Islet of Langerhans (tissue), 1 donor: ENCODE measurements at regions not wholly inside any gene's neighbourhood (a gene's known extent, or its start where the extent isn't known, plus 50 kb on each side); places are given as distances from the start of the nearest gene placed in this dataset.

ENCODE experiments used
- FAIRE-seq: peaks from one replicate; lab custom pipeline; 2011; peaks lifted over from hg19 to GRCh38; lab: Jason Lieb, UNC

DNA sequence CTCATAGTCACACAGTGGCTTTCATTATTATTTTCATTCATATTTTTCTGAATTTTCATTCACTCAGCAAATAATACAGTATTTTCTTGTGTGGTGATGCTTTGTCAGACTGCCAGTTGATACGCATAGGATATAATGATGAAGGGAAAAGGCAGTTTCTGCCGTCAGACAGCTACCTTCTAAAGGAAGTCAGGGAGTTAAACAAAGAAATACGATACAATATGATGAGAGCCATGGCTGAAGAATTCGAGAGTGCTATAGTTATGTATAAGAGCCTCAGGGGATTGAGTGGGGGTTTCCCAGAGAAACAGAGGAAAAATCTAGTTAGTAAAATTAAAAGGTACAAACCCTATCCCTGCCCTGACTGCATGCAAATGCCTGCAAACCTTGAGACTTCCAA lies 479.1 kb downstream of the OLFM4 start:
- FAIRE-seq, result no peak

DNA sequence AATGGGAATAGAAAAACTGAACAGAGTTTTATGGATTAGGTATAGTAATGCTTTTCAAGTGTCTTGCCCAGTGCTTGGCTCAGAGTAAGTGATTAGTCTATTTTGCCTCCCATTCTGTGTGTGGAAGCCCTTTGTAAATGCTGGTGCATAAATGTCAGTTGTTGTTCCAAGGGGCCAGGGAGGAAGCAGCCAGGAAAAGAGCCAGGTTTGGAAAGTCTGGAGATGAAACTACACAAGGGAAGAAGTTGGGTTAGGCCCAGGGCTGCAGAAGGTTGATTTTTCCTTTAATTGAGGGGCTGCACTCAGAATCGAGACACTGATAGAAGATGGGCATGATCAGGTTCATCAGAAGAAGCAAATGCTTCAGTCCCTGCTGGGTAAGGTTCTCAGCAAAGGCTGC lies 484.0 kb downstream of the OLFM4 start:
- no peak for FAIRE-seq

DNA sequence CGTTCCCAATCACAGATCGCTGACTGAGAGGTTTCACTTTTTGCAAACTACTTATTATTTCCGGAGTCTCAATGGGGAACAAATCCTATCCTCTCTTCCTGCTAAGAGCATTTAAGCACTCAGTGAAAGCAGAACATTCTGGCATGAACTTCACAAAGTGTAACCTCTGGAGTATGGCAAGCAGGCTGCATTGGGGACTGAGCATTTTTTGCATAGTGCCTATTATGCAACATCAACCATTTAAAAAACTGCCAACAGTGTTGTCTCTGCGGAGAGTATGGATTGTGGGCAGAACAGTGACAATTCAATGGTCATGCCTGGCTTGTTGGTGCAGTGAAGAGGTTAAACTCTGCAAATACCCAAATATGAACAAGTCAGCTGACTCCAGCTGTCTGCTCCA lies 484.6 kb downstream of the OLFM4 start:
- FAIRE-seq, result no peak

DNA sequence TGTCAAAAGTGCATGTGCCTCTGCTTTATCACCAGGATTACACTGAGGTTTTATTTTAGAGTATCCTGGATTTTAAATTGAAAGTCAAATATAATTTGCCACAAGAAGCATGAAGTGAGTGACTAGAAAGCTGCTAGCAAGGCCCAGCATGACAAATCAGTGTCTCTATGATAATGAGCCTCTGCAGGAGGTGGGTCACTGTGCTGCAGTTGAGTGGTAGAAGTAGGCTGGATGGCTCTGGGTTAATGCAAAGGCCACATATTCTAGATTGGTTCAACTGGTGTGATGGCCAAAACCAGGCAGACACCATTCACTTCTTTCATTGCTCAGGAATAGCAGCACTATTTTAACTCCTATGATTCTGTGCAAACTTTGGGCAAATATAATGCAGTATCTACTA lies 491.5 kb downstream of the OLFM4 start:
- FAIRE-seq, result no peak

DNA sequence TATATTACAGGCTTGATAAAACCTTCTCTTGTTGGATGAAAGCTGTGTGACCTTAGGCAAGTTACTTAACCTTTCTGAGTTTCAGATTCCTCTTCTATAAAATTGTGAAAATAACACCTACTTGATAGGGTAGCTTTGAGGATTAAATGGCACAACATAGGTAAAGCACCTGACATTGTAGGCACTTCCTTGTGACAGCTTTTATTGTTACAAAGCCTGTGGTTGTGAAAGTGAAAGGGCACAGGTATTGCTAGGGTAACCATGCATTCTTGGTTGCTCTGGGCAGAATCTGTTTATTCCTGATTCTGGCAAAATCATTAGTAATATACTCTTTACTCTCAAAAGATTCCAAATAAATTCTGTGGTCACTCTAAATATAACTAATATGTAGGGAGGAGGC lies 493.4 kb downstream of the OLFM4 start:
- FAIRE-seq, result no peak

DNA sequence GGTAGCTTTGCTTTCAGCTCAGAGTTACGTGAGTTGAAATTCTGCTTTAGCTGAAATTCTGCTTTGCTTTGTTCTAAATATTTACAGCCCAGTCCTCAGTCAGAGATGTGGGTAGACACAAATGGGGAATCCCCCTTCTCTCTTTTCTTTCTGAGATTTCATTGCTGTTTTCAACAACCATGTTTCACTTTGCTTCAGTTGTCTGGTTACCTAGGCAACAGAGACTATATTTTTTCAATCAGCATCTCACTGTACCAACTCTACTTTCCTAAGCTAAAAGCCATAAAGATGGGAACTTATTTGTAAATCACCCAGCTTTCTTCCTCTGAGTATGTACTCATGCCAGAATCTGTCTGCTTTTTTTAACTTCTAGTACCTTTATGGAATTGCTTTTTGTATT lies 509.0 kb downstream of the OLFM4 start:
- FAIRE-seq, result no peak

DNA sequence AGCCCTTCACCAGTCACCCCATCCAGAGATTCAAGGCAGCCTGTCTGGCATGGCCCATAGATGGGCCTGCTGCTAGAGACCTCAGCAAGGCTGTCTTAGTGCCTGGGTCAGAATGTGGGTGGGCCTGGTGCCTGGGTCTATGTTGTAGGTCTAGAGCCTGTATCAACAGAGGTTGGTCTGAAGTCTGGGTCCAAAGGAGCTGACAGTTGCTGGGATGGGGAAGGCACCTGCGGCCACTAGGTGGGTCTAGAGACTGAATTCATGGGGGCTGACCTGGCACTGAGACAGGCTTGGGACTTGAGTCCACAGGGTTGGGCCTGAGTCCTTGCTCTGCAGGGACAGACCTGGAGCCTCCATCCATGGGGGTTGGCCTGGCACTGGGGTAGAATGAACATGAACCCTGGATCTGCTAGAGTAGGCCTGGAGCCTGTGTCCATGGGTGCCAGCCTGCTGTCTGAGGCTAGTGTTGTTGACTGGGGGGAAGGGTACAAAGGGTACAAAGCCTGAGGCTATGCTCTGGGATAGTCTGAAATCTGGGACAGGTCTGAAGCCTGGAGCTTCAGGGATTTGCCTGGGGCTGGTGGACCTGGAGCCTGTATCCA lies 516.8 kb downstream of the OLFM4 start:
- no peak for FAIRE-seq

DNA sequence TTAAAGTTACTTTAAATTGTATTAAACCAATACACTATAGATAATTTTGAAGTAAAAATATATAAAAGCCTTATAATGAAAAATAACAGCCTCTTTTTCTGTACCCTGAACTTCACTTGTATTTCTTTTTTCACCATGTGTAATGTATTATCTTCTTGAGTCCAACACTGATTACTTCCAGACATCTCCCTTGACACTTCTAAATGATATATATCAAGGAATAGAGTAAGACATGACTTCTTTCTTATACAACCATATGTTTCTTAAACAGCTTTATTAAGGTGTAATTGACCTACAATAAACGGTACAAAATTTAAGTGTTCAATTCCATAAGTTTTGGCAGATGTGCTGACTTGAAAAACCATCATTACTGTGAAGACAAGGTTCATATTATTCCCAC lies 531.9 kb downstream of the OLFM4 start:
- FAIRE-seq, result no peak

DNA sequence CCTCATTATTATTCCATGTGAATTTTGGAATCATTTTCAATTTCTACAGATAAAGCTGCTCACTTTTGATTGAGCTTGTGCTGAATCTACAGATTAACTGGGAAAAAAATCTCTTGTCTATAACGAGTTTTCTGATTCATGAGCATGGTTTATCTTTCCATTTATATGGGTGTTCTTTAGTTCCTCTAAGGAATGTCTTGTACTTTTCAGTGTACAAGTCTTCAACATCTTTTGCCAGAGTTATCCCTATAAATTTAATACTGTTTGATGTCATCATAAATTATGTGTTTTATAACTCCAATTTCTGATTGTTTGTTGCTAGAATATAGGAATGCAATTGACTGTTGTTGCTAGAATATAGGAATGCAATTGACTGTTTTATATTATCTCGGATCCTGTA lies 533.8 kb downstream of the OLFM4 start:
- no peak for FAIRE-seq

DNA sequence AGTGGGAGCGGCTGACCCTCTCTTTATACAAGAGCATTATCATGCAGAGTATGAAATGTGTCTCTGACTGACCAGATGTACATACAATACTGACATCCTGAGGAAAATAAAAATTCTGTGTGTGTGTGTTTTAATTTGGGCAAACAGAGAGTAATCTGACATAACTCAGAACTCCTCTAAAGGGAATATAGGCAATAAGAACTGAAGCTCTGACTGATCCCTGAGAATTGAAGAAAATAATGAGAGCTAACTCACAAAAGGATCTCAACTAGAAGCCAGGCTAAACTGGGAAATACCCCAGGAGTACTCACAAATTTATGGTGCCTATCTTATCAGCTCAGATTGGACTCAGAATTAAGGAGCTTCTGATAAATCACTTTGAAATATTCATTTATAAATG lies 539.9 kb downstream of the OLFM4 start:
- no peak for FAIRE-seq

DNA sequence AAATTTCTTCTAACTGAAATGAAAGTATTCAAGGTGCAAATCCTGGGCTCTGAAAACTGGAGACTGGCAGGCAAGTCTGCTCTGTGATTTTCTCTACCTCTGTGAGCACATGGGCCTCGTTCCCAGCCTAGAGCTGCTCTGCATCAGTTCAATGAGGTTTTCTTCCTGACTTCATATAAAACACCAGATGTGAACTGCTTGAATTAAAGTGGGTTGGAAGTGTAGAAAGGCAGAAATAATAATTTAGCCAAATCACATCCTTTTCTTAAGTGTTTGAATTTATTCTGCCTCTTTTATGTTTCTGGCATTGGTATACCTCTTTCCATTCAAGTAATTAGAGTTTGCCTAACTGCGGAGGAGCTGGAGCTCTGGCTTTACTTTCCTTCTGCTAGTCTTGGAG lies 540.8 kb downstream of the OLFM4 start:
- FAIRE-seq, result no peak

DNA sequence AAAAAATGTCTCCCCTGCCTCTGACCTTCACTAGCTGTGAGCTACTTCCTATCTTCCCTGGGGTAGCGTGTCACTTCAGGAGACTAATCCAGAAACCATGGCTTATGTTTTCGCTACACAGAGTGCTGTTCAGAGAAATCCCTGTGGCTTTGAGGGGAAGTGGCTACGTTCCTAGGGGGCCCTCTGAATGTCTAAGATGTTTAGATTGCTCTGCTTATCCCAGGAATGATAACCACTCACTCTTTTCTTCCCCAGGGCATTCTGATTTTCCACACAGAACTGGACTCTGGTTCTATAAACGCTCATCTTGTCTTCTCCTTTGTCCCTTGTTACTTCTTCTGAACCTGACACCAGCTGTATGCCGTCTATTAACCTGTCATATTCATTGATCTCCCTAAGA lies 572.5 kb downstream of the OLFM4 start:
- no peak for FAIRE-seq

DNA sequence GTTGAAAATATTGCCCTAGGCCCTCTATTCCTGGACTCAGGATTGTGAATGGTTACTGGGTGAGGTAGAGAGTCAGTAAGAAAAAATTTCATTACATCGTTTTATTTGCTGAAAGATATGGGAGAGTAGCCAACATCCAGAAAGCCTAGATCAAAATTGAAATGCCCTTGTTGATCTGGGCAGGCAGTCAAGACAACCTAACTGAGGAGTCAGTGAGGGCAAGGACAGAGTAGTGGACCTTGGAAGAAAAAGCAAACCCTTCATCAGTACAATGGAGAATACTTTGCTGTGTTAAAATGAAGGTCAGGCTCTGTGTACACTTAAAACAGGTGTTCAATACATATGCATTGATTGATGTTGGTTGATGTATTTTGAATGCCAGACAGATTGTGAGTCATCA lies 576.7 kb downstream of the OLFM4 start:
- FAIRE-seq, result no peak

DNA sequence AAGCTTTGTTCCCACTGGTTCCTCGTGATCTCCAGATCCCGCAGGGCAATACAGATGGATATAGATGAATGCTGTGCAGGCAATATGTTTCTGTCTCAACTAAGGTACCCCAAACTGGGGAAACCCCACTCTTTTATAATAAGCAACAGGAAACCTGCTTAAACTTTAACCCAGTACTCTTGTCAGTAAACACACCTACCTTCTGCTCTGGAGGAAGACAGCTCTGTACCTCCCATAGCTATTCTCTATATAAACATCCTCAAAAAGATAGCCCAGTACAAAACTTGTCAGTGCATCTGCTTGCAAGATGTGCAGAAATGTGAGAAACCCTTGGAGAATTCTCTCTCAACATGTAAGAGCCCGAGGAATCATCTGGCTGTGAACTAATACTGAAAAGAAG lies 583.6 kb downstream of the OLFM4 start:
- no peak for FAIRE-seq

DNA sequence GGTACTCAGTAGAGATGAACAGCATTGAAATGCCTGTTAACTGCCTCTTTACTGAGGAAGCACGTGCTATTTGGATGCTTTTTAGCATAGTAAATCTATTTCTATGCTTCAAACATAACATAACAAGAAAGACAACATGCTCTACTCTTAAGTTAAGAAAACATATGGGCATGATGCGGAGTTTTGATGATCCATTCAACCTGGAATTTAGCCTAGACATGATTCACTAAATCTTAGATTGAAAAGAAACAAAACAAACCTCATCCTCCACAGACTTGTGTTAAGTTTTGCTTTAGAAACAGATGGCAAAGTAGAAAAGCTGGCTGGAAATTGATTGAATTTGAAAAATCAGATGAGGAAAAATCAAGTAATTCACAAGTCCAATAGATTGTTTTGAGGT lies 593.8 kb downstream of the OLFM4 start:
- no peak for FAIRE-seq

DNA sequence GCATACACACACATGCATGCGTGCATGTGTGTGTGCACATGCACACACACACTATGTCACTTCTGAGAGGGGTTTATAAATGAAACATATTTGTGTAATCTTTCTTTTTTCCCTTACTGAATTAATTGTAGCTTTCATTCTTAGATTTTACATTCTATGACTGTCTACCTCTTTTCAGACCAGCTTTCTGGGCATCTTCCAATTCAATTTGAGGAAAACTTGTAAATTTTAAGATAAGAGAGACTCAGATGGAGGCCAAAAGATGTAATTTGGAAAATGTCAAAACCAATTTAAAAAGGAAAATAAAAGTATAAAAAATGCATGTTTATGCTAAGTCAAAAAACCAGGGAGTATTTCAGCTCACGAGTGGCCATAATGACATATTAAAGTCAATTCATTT lies 594.5 kb downstream of the OLFM4 start:
- no peak for FAIRE-seq

DNA sequence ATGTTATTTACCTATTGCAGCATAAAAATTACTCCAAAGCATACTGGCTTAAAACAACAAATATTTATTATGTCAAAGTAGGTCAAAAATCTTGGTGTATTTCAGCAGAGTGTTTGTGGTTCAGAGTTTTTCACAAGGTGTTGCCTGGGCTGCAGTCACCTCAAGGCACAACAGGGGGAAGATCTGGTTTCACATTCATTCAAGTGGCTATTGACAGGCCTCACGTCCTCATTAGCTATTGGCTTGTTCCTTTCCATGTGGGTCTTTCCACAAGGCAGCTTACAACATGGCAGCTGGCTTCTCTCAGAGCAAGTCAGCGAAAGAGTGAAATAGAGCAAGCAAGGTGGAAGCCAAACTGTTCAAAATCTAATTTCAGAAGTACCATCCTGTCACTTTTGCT lies 602.9 kb downstream of the OLFM4 start:
- no peak for FAIRE-seq

DNA sequence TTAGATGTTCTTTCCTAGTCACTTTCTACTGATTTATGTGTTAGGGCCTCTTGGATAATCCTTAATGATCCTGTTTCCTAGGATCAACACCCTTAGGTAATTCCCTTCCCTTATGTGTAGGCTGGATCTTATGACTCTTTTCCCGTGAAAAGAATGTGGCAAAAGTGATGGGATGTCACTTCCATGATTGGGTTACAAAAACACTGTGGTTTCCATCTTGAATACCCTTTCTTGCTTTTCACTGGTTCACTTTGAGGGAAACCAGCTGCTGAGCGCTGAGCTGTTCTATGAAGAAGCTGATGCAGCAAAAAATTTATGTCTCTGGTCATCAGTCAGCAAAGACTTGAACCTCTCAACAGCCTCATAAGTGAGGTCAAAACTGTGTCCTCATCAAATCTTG lies 609.4 kb downstream of the OLFM4 start:
- FAIRE-seq, result no peak

DNA sequence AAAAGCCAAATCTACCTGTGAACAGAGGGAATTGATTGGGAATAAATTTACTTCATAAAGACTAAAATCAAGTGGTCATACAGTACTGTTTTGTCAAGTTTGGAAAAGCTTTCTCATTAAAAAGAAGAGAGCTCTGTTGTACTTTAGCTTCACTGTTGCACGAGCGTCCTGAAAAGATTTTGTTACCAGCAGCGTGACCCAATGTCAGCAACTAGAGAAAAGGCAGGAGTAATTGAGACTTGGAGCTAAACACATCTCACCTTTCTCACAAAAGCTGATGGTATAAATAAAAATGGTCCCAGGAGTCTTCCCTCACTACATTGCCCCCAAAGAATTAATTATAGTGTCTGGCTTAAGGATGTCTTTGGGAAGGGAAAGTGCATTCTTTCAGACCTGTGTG lies 613.7 kb downstream of the OLFM4 start:
- no peak for FAIRE-seq

DNA sequence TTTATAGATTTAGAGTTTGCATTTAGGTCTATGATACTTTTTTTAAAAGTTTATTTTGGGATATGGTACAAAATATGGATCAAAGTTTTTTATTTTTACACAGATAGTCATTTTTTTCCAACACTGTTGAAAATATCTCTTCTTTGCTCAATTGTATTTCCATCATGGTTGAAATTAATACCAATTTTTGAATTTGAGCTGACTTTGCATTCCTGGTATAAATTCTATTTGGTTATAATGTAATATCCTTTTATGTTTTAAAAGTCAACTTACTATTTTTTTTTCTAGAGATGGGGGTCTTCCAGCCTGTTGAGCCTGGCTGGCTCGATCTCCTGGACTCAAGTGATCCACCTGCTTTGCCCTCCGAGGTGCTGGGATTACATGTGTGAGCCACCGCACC lies 620.1 kb downstream of the OLFM4 start:
- FAIRE-seq, result no peak

DNA sequence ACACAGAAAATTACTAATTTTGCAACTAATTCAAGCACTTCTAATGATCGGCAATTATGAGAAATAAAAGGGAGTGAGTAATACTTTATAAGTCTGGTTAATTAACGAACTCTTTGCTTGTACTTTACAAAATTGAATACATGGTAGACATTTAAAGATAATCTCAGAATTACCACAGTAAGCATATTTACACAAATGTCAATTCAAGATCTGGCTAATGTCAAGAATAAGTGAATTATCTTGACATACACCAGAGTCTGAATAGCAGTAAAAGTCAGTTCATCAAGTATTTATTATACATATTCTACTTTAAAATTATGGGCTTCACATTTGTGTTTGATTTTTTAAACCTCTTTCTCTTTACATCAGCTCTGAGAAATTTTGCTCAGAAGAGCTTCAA lies 643.4 kb downstream of the OLFM4 start:
- FAIRE-seq, result no peak

DNA sequence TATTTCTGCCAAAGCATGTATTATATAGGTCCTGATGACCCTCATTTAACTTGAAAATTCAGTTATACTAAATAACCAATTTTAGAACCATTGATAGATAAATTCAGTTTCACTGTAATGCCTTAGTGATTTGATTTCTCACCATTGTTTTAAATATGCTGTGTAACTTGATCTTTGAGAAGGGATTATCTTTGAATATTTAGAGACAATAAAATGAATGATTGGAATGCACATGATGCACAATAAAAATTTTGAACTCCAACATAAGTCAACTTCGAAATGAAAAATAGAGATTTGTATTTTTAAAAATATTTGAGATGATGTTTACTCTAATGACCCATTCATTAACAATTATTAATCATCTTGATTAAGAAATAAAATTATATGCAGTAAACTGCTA lies 654.5 kb downstream of the OLFM4 start:
- no peak for FAIRE-seq

DNA sequence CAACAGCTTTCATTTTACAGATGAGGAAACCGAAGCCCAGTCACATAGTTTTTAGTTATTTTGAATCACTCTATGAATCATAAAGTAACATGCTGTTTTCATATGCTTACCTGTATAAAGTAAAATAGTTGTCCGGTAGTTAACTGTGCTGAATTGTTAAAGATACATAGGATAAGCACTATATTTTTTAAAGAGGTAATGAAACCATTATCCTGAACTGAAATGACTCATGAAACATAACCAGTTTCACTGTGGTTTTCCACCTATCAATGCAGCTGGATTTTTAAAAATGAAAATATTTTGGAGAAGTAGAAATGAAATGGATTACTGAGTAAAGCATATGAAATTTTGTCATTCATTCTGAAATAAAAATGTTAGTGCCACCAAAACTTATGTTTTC lies 655.0 kb downstream of the OLFM4 start:
- FAIRE-seq, result no peak

DNA sequence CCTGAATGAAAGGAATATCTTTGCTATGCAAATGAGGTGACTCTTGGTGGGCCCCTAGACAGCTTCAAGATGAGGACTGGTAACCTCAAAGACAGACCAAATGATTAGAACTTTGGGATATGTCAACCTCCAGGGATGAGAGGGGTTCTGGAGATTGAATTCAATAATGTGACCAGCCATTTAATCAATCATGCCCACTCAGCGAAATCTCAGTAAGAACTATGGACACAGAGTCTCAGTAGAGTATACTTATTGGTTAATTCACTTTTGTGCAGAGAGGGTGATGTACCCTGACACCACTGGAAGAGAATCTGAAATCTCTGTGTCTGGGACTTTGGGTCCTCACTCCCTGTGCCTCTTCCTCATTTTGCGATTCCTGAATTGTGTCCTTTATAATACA lies 662.8 kb downstream of the OLFM4 start:
- FAIRE-seq, result no peak

DNA sequence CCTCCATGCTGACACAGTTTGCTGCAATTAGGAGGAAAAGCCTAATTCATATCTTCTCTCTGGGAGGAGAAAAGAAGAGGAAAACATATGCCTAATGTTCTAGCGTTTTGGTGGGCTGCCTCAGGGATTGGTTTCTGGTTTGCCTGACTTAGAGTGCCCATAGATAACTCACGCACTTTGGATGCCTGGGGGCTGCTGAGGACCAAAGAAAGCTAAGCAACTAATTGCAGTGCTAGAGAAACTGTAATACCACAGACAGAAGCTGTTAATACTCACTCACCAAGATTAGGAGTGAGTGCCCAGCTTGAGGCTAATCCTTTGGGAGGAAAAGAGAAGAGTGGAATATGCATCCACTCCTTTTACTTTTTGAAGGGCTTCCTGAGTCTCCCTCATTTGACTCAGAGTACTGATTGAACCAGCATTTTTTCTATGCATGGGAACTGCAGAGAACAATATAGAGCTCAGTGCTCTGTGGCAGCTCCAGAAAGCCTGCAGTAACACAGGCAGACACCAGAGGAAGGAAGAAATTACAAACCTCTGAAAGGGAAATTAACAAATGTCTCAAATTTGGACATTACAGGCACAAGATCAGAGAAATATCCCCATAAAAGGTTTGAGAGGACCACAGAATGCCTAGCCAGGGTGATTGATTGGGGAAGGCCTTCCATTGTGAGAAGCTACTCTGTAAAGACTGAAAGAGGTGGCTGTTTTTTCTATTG lies 666.4 kb downstream of the OLFM4 start:
- FAIRE-seq, result no peak
